Stimulated activated CD8-positive, alpha-beta memory T cell treated with anti-CD3 and anti-CD28 coated beads, Interleukin-2, amount 100 ng/mL, for 1 hour (primary cell): ENCODE measurements at regions not wholly inside any gene's neighbourhood (a gene's known extent, or its start where the extent isn't known, plus 50 kb on each side); places are given as distances from the start of the nearest gene placed in this dataset.

Source experiments
- DNase-seq, 2 donors: peaks; one replicate each; pipeline ENCODE4 v3.0.0-alpha.2; 2020; ENCODE audit warnings: low read depth in 2 of 2

DNA sequence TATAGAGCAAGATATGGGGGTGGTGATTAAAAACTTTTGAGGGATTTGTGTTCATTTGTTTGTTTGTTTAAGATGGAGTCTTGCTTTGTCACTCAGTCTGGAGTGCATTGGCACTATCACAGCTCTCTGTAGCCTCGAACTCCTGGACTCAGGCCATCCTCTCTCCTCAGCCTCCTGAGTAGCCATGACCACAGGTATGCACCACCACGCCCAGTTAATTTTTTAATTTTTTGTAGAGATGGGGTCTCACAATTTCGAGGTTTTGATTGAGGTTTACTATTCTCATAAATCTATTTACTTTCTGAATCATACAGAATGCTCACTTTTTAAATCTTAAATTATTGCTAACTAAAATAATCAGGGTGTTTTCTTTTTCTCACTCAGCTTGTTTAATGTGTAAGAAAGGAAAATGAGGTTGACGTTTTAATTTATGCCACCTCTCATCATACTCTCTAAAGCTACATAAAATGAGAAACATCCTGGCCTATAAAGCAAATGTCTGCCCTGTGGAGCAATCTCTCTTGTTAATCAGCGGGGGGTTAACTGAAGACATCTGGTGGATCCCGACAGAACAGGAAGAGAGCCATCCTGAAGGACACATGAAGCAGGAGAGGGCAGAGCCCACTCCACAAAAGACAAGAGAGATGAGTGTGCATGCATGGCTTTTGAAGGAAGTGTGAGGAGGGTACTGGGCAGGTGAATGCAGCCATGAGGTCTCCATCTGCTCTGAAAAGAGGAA is 589.1 kb upstream of the SLC8A1 start:
- no peak for DNase-seq

GRCh38 chr2:41042343-41042742 is 590.5 kb upstream of the SLC8A1 start:
- no peak for DNase-seq

GRCh38 chr2:41061356-41061755 is 609.5 kb upstream of the SLC8A1 start:
- no peak for DNase-seq

DNA sequence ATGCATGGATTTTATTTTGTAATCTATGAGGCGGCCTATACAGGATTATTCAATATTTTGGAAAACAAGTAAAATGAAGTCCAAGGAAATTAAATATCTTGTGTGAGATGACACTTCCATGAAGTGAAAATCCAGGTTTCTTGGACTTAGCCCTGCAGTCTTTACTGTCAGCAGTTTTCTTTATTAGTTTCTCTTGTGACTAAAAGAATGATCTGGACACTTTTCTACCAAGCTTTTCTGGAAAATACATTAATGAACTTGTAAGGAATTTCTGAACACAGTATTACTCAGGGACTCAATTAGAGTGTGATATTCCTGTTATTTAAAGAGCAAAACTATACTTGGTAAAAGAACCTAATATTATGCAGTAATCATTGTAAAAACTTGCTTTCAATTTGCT is 610.4 kb upstream of the SLC8A1 start:
- DNase-seq = no peak

DNA sequence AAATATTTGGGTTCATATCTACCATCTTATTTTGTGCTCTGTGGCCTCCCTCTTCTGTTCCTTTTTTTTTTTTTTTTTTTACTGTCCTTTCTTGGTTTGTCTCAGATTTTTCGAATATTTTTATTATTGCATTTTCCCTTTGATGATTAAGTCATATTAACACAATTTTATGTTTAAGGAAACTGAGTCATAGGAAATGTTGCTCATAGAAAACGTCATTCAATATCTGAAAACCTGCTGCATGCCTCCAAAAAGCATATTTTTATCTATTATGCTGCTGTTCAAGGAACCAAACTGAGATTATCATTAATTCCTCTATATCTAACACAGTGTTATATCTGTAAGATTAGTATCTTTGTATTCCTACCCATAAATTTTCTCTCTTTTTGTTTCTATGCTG is 614.3 kb upstream of the SLC8A1 start:
- DNase-seq = no peak

DNA sequence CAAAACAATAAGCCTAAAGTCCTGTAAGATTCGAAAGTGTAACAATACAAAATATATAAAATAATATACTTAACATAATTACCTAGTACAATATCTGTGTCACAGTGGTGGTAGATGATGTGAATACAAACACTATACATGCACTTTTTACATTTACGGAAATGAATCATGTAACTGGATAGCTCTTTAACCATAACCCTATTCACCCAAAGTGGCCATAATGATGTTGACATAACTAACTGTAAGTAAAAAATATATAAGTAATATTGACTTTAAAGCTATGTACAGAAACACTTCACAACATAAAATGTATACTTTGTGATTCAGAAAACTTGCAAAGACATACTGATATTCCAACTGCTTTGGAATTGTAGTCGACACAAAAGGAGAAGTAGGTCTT is 616.9 kb upstream of the SLC8A1 start:
- DNase-seq = no peak

DNA sequence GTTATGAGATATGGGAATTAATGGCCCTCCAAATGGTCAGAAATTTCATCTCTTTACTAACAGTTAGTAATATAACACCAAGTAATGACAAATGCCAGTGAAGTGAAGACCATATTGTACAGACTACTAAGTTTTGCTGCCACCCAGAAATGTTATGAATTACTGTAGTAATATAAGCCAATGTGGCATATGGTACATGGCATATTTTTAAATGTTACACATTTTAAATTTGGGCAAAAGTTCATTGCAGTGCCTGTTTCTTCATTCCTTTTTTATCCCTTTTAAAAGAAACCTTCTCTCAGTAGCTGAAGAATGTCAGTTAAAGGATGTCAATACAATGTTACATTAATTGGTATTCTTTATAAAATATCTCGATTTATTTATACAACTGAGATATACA is 626.5 kb upstream of the SLC8A1 start:
- no peak for DNase-seq

DNA sequence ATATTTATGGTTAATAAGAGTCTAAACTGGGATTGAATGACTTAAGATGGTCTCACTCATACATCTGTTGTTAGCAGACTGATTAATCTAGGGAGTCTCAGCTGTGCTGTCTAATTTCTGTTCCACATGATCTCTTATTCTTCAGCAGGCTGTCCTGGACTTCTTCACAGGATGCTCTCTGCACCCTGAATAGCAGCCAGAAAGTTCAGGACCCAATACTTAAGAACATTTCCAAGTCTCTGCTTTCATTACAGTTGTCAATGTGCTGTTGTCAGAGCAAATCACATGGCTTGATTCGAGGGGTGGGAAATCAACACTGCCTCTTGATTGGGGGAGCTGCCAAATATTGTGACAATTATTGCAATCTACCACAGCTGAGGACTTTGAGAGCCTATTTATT is 627.1 kb upstream of the SLC8A1 start:
- no peak for DNase-seq

- DNase-seq = no peak
Observed at GRCh38 chr2:41084321-41084720, 632.4 kb upstream of the SLC8A1 start.

DNA sequence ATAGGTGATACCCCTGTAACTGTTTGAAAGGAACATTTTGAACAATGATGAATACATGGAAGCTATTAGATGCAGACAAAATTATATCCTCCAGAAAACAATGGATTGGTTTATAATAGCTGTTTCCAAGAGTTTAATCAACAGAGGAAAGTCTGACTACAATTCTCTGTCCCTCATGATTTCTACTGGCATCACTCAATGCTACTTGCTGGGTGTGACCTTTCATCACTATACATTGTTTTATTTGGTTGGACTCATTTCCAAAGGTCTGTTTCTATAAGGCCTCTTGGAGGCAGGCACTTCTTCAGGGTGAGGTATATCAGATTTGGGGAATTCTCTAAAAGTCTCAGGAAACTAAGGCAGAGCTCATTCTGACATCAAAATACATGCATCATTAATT is 636.1 kb upstream of the SLC8A1 start:
- no peak for DNase-seq

DNA sequence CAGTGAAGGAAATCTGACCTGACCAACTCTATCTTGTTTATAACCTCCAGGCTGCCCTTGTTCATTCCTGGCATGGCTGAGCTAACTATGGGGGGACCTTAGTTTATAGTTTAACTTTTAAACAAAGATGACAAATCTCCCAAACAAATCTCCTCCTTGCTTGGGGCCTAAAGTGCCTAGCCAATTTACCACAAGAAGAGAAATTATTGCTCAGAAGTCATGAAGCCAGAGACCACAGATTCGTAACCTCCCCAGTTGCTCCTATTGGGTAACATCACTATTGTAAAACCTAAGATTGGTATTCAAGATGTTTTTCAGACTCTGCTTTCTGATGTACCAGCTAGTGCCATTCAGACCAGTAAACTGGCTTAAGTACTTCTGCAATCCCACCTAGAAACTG is 649.4 kb upstream of the SLC8A1 start:
- no peak for DNase-seq

DNA sequence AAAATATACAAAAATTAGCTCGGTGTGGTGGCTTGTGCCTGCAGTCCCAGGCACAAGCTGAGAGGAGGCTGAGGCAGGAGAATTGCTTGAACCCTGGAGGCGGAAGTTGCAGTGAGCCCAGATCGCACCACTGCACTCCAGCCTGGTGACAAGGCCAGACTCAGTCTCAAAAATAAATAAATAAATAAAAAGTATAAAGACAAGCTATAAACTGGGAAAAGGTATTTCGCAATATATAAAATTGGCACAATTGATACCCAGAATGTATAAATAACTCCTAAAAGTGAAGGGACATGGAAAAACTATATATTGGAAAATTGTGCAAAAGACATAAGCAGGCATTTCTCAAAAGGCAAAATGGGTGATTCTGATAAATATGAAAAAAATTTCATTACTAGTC is 657.9 kb upstream of the SLC8A1 start:
- DNase-seq = no peak

DNA sequence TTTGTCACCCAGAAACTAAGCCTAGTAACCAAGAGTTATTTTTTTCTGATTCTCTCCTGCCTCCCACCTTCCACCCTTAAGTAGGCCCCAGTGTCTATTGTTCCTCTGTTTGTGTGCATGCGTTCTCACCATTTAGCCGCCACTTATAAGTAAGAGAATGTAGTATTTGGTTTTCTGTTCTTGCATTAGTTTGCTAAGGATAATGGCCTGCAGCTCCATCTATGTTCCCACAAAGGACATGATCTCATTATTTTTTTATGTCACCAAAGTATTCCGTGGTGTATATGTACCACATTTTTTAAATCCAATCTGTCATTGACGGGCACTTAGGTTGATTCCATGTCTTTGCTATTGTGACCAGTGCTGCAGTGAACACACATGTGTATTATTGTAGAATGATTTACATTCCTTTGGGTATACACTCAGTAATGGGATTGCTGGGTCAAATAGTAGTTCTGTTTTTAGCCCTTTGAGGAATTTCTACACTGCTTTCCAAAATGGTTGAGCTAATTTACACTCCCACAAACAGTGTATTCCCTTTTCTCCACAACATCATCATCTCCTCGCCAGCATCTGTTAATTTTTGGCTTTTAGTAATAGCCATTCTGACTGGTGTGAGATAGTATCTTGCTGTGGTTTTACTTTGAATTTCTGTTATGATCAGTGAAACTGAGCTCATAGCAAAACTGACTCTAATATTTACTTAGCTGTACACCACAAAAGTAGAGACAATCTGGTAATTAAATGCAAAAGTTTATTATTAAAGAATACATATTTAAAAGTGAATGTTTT is 660.1 kb upstream of the SLC8A1 start:
- no peak for DNase-seq

- DNase-seq = no peak
Observed at GRCh38 chr2:41116106-41116797, 664.4 kb upstream of the SLC8A1 start.

- DNase-seq = no peak
Observed at GRCh38 chr2:41119489-41119888, 667.6 kb upstream of the SLC8A1 start.

DNA sequence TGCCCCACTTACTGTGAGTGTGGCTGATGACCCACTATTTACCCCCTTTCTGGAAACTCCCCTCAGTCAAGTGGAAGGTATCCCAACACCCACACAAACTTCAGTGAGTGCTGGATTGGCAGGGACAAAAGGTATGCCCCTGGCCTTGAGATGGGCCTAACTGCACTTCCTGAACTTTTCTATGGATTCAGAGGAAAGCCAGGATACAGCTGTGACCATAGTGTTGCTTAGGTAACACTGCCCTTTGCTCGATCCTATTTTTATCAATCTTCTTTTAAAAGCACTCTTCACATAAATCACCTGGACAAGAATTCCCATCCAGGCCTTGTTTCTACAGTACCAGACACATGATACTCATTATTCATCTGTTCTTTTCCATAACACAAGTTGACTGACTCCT is 671.5 kb upstream of the SLC8A1 start:
- no peak for DNase-seq

DNA sequence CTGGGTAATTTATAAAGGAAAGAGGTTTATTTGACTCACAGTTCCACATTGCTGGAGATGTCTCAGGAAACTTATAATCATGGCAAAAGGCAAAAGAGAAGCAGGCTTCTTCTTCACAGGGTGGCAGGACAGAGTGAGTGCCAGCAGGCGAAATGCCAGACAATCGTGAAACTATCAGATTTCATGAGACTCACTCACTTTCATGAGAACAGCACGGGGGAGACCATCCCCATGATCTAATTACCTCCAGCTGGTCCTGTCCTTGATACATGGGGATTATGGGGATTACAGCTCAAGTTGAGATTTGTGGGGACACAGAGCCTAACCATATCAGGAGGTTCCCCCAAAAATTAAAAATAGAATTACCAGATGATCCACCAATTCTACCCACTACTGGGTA is 675.5 kb upstream of the SLC8A1 start:
- no peak for DNase-seq

DNA sequence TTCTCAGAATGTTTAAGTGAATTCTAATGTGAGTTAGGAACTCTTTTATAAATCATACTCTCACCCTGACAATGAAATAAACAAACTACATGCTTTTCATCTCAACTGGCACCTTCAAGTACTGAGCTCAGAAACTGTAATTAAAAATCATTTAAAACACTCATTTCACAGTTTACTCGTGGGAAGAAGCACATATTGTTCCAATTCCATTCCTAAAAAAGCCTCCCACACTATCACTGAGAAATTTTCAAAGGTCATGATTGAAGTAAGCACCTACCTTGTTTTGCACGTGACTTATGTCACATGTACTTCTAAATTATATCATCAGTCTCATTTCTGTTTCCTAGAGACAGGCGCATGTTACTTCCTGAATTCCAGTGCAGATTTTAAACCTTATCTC is 678.1 kb upstream of the SLC8A1 start:
- DNase-seq = no peak

DNA sequence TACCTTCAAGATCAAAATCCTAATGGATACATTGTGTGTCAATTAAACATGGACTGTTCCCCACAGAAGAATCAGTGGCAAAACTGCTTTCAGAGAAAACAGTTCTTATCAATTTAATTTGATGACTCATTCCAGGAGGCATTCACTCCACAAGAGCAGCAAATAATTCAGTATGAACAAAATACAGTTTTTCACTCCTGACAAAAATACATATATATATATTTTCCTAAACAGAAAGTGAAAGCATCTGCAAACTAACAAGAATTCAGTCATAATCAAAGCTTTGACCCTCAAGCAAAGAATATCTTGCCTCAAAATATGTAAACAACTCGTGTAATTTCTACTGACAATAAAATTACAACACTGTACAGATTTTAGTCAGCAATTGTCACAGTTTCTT is 685.1 kb upstream of the SLC8A1 start:
- DNase-seq = no peak

- no peak for DNase-seq
Observed at GRCh38 chr2:41141146-41141791, 689.4 kb upstream of the SLC8A1 start.

DNA sequence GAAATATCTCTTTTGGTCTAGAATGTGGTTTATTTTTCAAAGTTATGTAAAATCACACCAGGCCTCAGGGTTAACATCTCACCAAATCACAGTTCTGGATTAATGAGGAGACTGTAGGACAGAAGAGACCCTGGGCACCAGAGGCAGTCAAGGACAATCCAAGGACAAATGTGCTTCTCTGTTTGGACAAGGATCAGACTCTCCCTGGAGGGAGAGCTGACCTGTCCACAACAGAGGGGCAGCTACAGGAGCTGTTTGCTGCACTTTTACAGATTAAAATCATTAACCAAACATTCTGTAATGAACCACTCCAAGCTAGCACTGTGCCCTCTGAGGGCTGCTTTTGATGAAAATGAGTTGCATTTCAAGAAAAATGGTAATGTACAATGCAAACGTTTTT is 690.6 kb upstream of the SLC8A1 start:
- DNase-seq = no peak

- no peak for DNase-seq
Observed at GRCh38 chr2:41145066-41145465, 693.2 kb upstream of the SLC8A1 start.
